CD14-positive monocyte (primary cell): ENCODE measurements at regions not wholly inside any gene's neighbourhood (a gene's known extent, or its start where the extent isn't known, plus 50 kb on each side); places are given as distances from the start of the nearest gene placed in this dataset.

Experiments used
- DNase-seq, 3 donors: peaks; one replicate each; pipeline ENCODE4 v3.0.0-alpha.2; 2011 to 2022
- H2AFZ ChIP-seq: 2 replicates; pipeline ENCODE4 v1.6.0; 2012; ENCODE audit warnings: mild to moderate bottlenecking, low read depth, low read length, inconsistent platforms; ENCODE audit not compliant: insufficient read depth, poor library complexity, severe bottlenecking
- H3K27ac ChIP-seq, 2 donors: 1 replicate in 1 of 2; 2 replicates in 1 of 2; pipeline ENCODE4 v1.5.1; 2012 to 2013; ENCODE audit warnings: low read length in 2 of 2, control low read depth in 1 of 2, inconsistent platforms in 1 of 2, low read depth in 1 of 2, mild to moderate bottlenecking in 1 of 2
- H3K27me3 ChIP-seq, 2 donors: one replicate each; pipeline versions ENCODE4 v1.6.0 to v1.6.1; 2011 to 2013; ENCODE audit warnings: low read length in 2 of 2; ENCODE audit not compliant: control insufficient read depth in 2 of 2, insufficient read depth in 2 of 2
- H3K36me3 ChIP-seq, 2 donors: replicated peaks in 1 of 2; 1 replicate in 1 of 2; 2 replicates in 1 of 2; pipeline versions ENCODE4 v1.5.1 to v1.6.1; 2012 to 2013; ENCODE audit warnings: low read length in 2 of 2, control low read depth in 1 of 2, inconsistent platforms in 1 of 2, mild to moderate bottlenecking in 1 of 2; ENCODE audit not compliant: insufficient read depth in 2 of 2, control insufficient read depth in 1 of 2
- H3K4me1 ChIP-seq, 2 donors: 1 replicate in 1 of 2; 2 replicates in 1 of 2; pipeline versions ENCODE4 v1.5.1 to v1.6.1; 2012 to 2013; ENCODE audit warnings: low read length in 2 of 2, control low read depth in 1 of 2, inconsistent platforms in 1 of 2, mild to moderate bottlenecking in 1 of 2, moderate library complexity in 1 of 2; ENCODE audit not compliant: insufficient read depth in 2 of 2, control insufficient read depth in 1 of 2
- H3K4me2 ChIP-seq: replicated peaks from 2 replicates; pipeline ENCODE3; 2012; ENCODE audit warnings: low read length, moderate library complexity, mild to moderate bottlenecking; ENCODE audit not compliant: poor library complexity, severe bottlenecking; ENCODE audit errors: extremely low read depth
- H3K4me3 ChIP-seq, 3 experiments: fragments of 200-600 bp in 1 of 3; sonication (generic) in 1 of 3; replicated peaks in 1 of 3; 1 replicate in 2 of 3; 2 replicates in 1 of 3; pipeline ENCODE4 v1.5.1; 2011 to 2013; ENCODE audit warnings: low read length in 3 of 3, mild to moderate bottlenecking in 3 of 3, control low read depth in 2 of 3, low read depth in 2 of 3, inconsistent platforms in 1 of 3, moderate library complexity in 1 of 3
- H3K79me2 ChIP-seq: 2 replicates; pipeline ENCODE4 v1.6.0; 2012; ENCODE audit warnings: mild to moderate bottlenecking, control low read depth, inconsistent platforms, low read length, moderate library complexity; ENCODE audit not compliant: insufficient read depth
- H3K9ac ChIP-seq: 2 replicates; pipeline ENCODE4 v1.6.0; 2017; ENCODE audit warnings: low read length, mild to moderate bottlenecking; ENCODE audit not compliant: insufficient read depth, poor library complexity, severe bottlenecking
- H3K9me3 ChIP-seq, 2 donors: replicated peaks in 1 of 2; 1 replicate in 1 of 2; 2 replicates in 1 of 2; pipeline versions ENCODE4 v1.5.1 to v1.6.1; 2012 to 2013; ENCODE audit warnings: low read length in 2 of 2, control low read depth in 1 of 2; ENCODE audit not compliant: control insufficient read depth in 1 of 2, insufficient read depth in 1 of 2
- H4K20me1 ChIP-seq: 2 replicates; pipeline ENCODE4 v1.6.0; 2012; ENCODE audit warnings: mild to moderate bottlenecking, low read length, control low read depth, moderate library complexity; ENCODE audit not compliant: insufficient read depth
- H3K27ac Mint-ChIP-seq, 7 donors: one replicate each; pipeline ENCODE4 v1.8.0; 2020; ENCODE audit warnings: mild to moderate bottlenecking in 7 of 7, mixed read lengths in 7 of 7, moderate library complexity in 6 of 7, inconsistent platforms in 2 of 7
- H3K27me3 Mint-ChIP-seq, 3 donors: one replicate each; pipeline ENCODE4 v1.8.0; 2021 to 2022; ENCODE audit warnings: low read depth in 3 of 3, mild to moderate bottlenecking in 3 of 3, mixed read lengths in 3 of 3, moderate library complexity in 3 of 3, inconsistent platforms in 1 of 3
- H3K36me3 Mint-ChIP-seq, 2 donors: one replicate each; pipeline ENCODE4 v1.8.0; 2020; ENCODE audit warnings: mixed read lengths in 2 of 2, inconsistent platforms in 1 of 2, mild to moderate bottlenecking in 1 of 2
- H3K4me1 Mint-ChIP-seq: one replicate; pipeline ENCODE4 v1.8.0; 2020; ENCODE audit warnings: mild to moderate bottlenecking, mixed read lengths
- H3K4me3 Mint-ChIP-seq, 2 donors: one replicate each; pipeline ENCODE4 v1.8.0; 2020; ENCODE audit warnings: mild to moderate bottlenecking in 2 of 2, mixed read lengths in 2 of 2, moderate library complexity in 1 of 2
- H3K9me3 Mint-ChIP-seq, 7 donors: one replicate each; pipeline ENCODE4 v1.8.0; 2020 to 2022; ENCODE audit warnings: mixed read lengths in 7 of 7, mild to moderate bottlenecking in 6 of 7, moderate library complexity in 6 of 7, inconsistent platforms in 2 of 7
- CTCF ChIP-seq: fragments of 200-600 bp; IDR thresholded peaks from one replicate; pipeline ENCODE4 v1.8.0; 2022; ENCODE audit warnings: antibody characterized with exemption, mild to moderate bottlenecking
- whole genome bisulfite sequencing: methylation state at CpG from one replicate; pipeline ENCODE4 v1.1.5; 2013; ENCODE audit warnings: missing lambda C conversion rate; ENCODE audit not compliant: insufficient coverage; 5-methylcytosine and 5-hydroxymethylcytosine counted together
- intact Hi-C, 2 donors: fragments of 100-400 bp; cut with micrococcal nuclease; formaldehyde crosslinking; loops; one replicate each; pipeline versions ENCODE4 v1.15.0 to v1.15.1; 2023

GRCh38 chr14:71179066-71179465 is 271.8 kb downstream of the PCNX1 start:
- no peaks in the 10 kb centered on the region for H3K27me3 ChIP-seq
- 100% methylated on average over 1 of the region's 5 CpGs for WGBS
- Mint-ChIP-seq H3K9me3 (no peaks in the 10 kb centered on the region), H3K27ac (no peak overlapping the region), H3K27me3 (peaks cover 4 to 7% (median 5%) of the 10 kb centered on the region in 3 donors), H3K36me3 (peaks cover 2 to 3% of the 10 kb centered on the region in 2 donors), H3K4me3 (no peak overlapping the region), H3K4me1 (peaks cover 5% of the 10 kb centered on the region)
- H3K27ac ChIP-seq, result no peak overlapping the region
- H3K79me2 ChIP-seq, result no peaks in the 10 kb centered on the region
- H3K4me3 ChIP-seq, result no peak overlapping the region
- no peaks in the 10 kb centered on the region for H3K36me3 ChIP-seq
- H3K4me1 ChIP-seq, result peaks cover 3 to 4% of the 10 kb centered on the region in 2 donors
- intact Hi-C loops, result no loop called here
- H4K20me1 ChIP-seq, result no peaks in the 10 kb centered on the region
- H3K9me3 ChIP-seq, result no peaks in the 10 kb centered on the region
- DNase-seq, result no peak
- no peak for TF ChIP-seq CTCF
- H3K9ac ChIP-seq, result no peak overlapping the region
- no peak overlapping the region for H2AFZ ChIP-seq
- H3K4me2 ChIP-seq, result no peak overlapping the region

GRCh38 chr14:71180397-71180796 is 273.1 kb downstream of the PCNX1 start:
- 97% methylated on average over 4 of the region's 5 CpGs for WGBS
- Histone ChIP-seq H2AFZ (no peak overlapping the region), H3K27me3 (no peaks in the 10 kb centered on the region), H3K79me2 (no peaks in the 10 kb centered on the region), H3K4me2 (no peak overlapping the region), H3K4me1 (peaks cover 3 to 4% of the 10 kb centered on the region in 2 donors), H3K4me3 (no peak overlapping the region), H3K36me3 (no peaks in the 10 kb centered on the region), H3K9me3 (no peaks in the 10 kb centered on the region), H3K9ac (no peak overlapping the region), H3K27ac (no peak overlapping the region), H4K20me1 (no peaks in the 10 kb centered on the region)
- TF ChIP-seq CTCF, result no peak
- Mint-ChIP-seq H3K27me3 (peaks cover 3 to 7% (median 5%) of the 10 kb centered on the region in 3 donors), H3K9me3 (no peaks in the 10 kb centered on the region), H3K27ac (no peak overlapping the region), H3K4me3 (no peak overlapping the region), H3K4me1 (peaks cover 5% of the 10 kb centered on the region), H3K36me3 (peaks cover 2 to 3% of the 10 kb centered on the region in 2 donors)
- no peak for DNase-seq
- intact Hi-C loops, result no loop called here
